CD4-positive, alpha-beta T cell treated with Interleukin-2 at 100 ng/mL for 4 hours (primary cell): ENCODE measurements at regions not wholly inside any gene's neighbourhood (a gene's known extent, or its start where the extent isn't known, plus 50 kb on each side); places are given as distances from the start of the nearest gene placed in this dataset.

Experiments used
- DNase-seq: peaks from one replicate; pipeline ENCODE4 v3.0.0-alpha.2; 2020; ENCODE audit warnings: low spot score

DNA sequence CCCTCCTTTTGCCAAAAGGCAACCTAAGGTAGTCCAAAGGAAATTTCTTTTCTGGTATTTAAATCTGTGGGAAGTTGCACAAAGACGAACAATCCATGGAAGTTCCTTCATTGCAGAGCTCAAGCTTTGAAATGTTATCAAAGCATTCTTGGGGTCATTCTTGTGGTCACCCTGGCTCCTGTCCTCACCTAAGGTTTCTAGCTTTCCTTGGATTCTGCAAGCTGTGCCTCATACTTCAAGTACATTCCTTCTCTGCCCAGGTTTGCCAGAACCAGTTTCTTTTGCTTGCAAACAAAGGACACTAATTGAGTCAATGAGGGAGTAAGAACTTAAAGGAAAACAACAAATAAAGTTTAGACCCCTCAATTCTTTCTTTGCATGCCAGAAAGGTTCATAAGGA lies 329.8 kb upstream of the PDZRN3 start:
- no peak for DNase-seq

DNA sequence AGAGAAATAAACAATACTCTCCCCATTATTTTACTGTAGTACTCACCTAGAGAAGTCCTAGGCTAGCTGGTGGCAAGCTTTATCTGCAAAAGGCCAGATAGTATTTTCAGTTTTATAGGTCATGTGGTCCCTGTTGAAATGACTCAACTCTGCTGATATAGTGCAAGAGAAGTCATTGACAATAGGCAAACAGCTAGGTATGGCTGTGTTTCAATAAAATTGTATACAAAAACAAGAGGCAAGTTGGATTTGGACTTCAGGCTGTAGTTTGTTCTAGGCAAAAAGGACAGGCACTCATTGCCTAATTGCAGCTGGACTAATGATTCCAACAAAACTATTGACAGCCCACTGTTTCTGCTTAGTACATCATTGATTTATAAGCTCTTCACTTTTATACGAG lies 328.0 kb upstream of the PDZRN3 start:
- DNase-seq: no peak

DNA sequence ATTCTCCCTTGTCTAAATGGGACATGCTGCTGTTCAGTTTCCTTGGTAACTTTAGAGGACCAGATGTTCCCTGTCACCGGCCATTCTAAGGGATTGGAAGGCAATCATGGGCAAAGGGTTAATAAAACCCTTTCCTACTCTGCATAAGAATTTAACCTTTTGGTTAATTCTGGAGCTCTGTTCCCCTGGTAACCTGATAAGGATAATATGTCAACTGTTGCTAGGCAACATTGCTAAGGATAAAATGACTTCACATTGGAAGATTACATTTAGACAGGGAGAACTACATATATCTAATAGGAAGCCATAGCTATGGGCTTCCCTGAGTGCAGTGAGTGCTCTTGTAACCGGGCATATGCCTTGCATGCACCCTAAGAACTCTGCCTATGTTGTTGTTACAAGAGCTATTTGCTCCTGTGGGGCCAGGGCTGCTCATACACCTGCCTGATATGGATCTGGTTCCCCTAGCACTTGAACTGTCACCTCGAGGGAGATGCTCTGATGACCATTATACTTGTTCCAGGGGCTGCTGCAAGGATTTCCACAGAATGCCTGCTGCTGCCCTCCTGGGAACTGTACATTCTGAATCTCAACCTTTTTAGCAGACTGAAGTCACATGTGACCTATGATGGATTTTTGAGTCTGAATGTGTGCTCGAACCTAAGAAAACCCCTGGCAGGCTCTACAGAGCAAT lies 326.3 kb upstream of the PDZRN3 start:
- no peak for DNase-seq

- DNase-seq: no peak
Measured at GRCh38 chr3:73945541-73945940, 320.8 kb upstream of the PDZRN3 start.

- no peak for DNase-seq
Measured at GRCh38 chr3:73939985-73940384, 315.2 kb upstream of the PDZRN3 start.

GRCh38 chr3:73933585-73933984 lies 308.8 kb upstream of the PDZRN3 start:
- DNase-seq: no peak

DNA sequence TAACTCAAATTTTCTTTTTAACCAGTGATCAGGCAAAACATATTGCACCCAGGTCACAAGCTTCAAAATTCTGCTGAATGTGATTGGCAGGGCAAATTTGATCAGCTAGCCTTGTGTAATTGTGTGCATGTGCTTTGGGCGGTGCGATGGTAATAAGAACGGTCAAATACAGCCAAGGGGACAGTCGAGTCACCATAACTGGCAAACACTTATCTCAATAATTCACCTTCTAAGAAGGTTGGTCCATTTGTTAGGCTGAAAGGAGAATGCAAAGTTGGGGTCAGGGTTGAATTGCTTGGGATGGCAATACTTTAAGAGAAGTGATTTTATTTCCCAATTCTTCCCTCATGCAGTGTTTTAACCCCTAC lies 302.4 kb upstream of the PDZRN3 start:
- DNase-seq: no peak

DNA sequence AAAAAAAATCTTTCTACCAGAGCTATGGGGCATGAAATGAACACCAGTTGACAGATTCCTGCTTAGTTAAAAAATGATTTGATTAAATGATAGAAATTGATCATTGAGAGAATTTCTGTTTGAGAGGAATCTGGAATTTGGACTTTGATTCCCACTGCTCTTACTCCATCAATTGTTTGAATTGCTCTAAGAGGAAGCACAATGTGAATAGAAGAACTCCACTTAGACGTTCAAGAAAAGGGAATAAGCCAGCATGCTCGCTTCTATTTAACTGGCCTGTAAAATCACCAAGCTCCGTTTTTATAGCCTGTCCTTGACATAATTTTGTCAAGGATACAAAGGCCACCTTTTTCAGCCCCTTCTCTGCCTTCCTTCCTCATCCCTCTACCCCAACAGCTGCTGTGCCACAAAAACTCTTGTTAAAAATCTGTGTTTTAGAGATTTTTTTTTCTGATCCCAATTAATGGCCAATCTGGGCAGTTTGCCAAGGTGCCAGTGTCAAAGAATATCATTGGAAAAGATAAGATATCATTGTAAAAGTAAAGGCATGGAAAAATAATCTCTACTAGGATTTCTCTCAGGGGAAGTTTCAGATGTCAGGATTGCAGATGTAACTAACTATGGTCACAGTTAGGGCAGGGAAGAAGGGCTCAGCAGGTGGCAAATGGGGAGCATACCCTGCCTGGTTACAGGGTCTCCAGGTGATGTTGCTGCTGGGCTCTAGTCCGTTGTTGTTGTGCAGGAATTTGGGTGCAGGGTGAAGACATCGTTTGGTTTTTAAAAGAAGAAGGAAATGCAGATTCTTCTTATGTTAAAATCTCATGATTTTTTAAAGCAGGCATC lies 301.8 kb upstream of the PDZRN3 start:
- DNase-seq: no peak

DNA sequence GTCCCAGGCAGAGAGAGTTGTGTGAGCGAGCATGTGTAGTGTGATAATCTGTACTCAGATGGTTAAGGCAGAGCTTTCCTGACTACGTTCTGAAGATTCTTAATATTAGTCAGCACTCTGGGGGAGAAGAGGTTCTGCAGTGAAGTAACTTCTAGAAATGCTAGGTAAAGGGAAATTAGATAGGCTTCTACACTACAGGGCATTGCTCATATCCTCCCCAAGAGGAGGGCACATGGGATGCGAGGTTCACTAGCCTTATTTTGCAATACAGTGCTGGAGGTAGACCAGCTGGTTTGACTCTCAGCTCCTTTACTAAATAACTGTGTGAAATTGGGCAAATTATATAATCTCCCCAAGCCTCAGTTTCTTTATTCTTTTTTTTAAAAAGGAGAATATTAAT lies 300.3 kb upstream of the PDZRN3 start:
- DNase-seq: no peak

GRCh38 chr3:73924048-73924447 lies 299.3 kb upstream of the PDZRN3 start:
- no peak for DNase-seq

DNA sequence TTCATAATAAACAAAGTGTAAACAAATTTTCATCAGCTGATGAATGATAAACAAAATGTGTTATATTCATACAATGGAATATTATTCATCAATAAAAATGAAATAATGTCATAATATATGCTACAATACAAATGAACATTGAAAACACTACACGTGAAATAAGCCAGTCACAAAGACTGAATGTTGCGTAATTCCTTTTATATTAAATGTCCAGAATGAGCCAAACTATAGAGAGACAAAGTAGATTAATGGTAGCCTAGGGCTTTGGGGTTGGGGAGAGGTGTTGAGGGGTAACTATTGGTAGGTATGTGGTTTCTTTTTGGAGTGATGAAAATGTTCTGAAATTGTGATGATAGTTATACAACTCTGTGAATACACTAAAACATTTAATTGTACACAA lies 292.9 kb upstream of the PDZRN3 start:
- no peak for DNase-seq

DNA sequence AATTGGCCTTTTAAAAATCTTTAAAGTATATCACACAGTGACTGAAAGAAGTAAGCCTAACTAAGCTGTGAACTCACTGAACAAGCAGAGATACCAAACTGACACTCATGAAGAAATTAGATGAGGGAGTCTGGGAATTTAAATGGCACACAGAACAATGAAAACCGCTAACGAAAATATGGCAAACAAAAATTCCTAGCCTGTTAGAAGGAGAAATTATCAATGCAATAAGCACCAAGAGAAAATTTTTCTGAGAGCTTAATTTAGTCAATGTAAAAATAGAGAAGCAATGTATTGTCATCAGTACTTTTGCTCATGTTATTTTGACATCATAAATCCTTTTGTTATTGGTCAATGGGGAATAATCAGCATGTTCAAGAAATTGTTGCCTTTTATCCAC lies 291.1 kb upstream of the PDZRN3 start:
- no peak for DNase-seq

DNA sequence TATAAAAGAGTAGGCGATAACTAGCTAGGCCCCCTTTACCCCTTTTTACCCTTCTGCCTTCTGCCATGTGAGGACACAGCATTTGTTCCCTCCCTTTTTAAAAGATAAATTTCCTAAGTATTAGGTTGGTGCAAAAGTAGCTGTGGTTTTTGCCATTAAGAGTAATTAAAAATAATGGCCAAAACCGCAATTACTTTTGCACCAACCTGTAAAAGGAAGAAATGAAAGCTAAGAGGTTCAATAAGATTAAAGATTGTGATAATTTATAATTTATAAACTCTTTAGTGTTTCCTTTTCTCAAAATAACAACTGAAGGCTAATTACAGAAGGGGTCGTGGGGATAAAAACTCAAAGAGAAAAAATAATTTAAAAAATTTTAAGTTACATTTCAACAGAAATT lies 283.5 kb upstream of the PDZRN3 start:
- DNase-seq: no peak

DNA sequence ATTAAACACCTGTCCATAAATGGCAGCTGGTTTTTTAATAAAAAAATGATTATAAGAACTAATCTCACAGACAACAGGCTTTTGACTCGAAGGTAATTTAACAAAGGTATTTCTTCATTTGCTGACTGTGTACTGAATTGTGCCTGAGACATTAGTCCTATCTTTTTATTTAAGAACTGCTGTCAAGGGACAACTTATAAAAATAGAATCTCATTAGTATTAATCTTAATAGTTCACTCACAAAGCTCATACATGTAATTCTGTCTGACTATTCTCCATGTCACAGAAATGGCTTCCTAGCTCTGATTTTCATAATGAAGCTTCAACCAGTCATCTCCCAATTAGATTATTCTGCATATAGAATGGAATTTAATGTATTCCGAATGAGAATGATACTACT lies 276.9 kb upstream of the PDZRN3 start:
- no peak for DNase-seq

GRCh38 chr3:73894474-73895213 lies 269.9 kb upstream of the PDZRN3 start:
- no peak for DNase-seq

- DNase-seq: no peak
Measured at GRCh38 chr3:73893089-73893488, 268.3 kb upstream of the PDZRN3 start.

GRCh38 chr3:73885862-73886261 lies 261.1 kb upstream of the PDZRN3 start:
- DNase-seq: no peak

DNA sequence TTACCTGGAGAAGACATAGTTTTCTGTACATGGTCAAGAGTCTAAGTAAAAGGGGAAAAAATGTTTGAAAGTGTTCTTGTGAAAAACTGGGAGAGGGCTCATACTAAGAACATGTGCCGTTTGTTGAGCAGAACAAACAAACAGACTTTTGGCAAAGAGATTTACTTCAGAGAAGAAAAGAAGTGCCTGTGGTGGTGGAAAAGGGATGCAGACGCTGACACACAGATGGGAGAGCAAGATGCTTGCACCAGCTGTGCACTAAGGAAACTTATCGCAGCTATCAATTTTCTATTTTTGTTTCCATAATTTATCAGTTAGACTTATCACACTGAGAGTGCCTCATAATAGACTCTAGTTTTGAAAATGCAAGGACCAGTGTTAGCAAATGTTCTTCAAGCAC lies 259.6 kb upstream of the PDZRN3 start:
- no peak for DNase-seq

DNA sequence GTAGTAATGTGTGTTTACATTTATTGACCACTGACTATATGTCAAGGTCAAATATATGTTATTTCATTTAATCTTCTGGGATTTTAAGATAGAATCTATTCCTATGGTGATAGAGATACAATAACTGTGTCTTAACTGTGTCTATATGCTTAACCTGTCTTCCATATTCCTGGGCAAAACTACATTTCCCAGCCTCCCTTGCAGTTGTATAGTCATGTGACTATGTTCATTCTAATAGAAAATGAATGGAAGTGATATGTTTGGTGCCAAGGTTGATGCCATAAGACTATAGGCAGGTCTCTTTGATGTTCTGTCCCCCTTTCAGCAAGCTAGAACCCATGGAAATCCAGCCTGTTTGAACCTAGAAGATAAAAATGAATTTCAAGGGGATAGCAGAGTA lies 258.8 kb upstream of the PDZRN3 start:
- DNase-seq: no peak

- no peak for DNase-seq
Measured at GRCh38 chr3:73874606-73875369, 250.0 kb upstream of the PDZRN3 start.

DNA sequence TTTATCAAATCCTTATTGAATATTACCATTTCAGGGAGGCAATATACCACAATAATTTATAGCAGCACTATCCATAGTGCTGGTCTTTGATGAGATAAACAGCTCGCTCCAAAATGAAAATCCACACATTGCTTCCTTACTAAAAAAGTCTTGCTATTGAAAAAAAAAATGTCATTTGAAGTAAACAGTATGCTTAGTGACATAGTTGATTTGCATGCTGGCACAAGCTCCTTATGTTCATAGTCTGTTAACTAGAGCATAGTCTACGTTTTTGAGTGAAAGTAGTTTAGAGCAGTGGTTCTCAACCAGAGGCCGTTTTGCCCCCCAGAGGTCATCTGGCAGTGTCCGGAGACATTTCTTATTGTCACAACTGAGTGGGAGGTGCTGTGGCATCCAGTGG lies 249.4 kb upstream of the PDZRN3 start:
- no peak for DNase-seq

- DNase-seq: no peak
Measured at GRCh38 chr3:73868688-73869315, 244.1 kb upstream of the PDZRN3 start.
